Cardiac muscle cell (in vitro differentiated cells and primary cell): ENCODE measurements at regions not wholly inside any gene's neighbourhood (a gene's known extent, or its start where the extent isn't known, plus 50 kb on each side); places are given as distances from the start of the nearest gene placed in this dataset.
A peak's percentile ranks its signal among the peaks of the same experiment; 100 is the strongest.

Experiments
- DNase-seq, 2 donors: peaks; one replicate each; pipeline versions ENCODE4 v3.0.0 to v3.0.0-alpha.2; 2010 to 2017; ENCODE audit warnings: low read depth in 1 of 2, low spot score in 1 of 2
- H3K27ac ChIP-seq: fragments of 200-600 bp; sonication (generic); 2 replicates; pipeline ENCODE4 v1.5.1; 2016
- H3K27me3 ChIP-seq: fragments of 200-600 bp; sonication (generic); 2 replicates; pipeline ENCODE4 v1.6.0; 2016; ENCODE audit warnings: control low read depth
- H3K36me3 ChIP-seq: fragments of 200-600 bp; sonication (generic); 2 replicates; pipeline ENCODE4 v1.5.1; 2016; ENCODE audit warnings: control low read depth
- H3K4me1 ChIP-seq: fragments of 200-600 bp; sonication (generic); 2 replicates; pipeline ENCODE4 v1.8.1; 2017; ENCODE audit warnings: low read depth, mild to moderate bottlenecking, mixed run types
- H3K4me3 ChIP-seq: fragments of 200-600 bp; sonication (generic); 2 replicates; pipeline ENCODE4 v1.5.1; 2016; ENCODE audit warnings: mild to moderate bottlenecking
- H3K9me3 ChIP-seq: fragments of 200-600 bp; sonication (generic); 2 replicates; pipeline ENCODE4 v1.5.1; 2017; ENCODE audit warnings: low read depth, mild to moderate bottlenecking, control low read depth
- CTCF ChIP-seq: IDR thresholded peaks from 2 replicates; pipeline ENCODE4 v1.5.1; 2012; ENCODE audit warnings: low read depth, mild to moderate bottlenecking, low read length

GRCh38 chr2:167595021-167595420, 652.4 kb downstream of the STK39 start:
- H3K27ac ChIP-seq = no peak overlapping the region
- no peak for TF ChIP-seq CTCF
- no peaks in the 10 kb centered on the region for H3K36me3 ChIP-seq
- H3K4me1 ChIP-seq = peaks cover 14% of the 10 kb centered on the region
- no peaks in the 10 kb centered on the region for H3K9me3 ChIP-seq
- no peak overlapping the region for H3K4me3 ChIP-seq
- DNase-seq = no peak
- H3K27me3 ChIP-seq = no peaks in the 10 kb centered on the region

DNA sequence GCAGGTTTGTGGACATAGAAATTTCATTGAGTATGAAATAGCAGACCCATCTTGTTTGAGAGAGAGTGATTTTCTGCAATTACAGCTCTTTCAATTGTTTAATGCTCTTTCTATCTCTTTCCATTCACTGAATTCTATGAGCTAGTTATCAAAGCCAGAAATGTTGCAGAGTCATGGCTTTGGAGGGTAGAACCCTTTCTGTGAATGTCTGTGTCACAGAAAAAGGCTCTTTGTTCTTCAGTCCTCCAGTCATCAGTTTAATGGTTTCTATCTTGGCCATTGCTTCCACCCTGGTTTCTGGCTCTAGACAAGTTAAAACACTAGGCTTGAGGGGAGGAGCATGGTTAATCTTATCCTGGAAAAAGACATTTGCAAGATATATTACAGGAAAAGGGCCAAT, 655.0 kb downstream of the STK39 start:
- no peaks in the 10 kb centered on the region for H3K9me3 ChIP-seq
- H3K36me3 ChIP-seq = no peaks in the 10 kb centered on the region
- no peak overlapping the region for H3K4me3 ChIP-seq
- no peak for TF ChIP-seq CTCF
- no peak for DNase-seq
- H3K27me3 ChIP-seq = no peaks in the 10 kb centered on the region
- H3K27ac ChIP-seq = no peak overlapping the region
- peaks cover 14% of the 10 kb centered on the region for H3K4me1 ChIP-seq

- no peak for DNase-seq
- TF ChIP-seq CTCF = no peak
- Histone ChIP-seq H3K27me3 (no peaks in the 10 kb centered on the region), H3K36me3 (no peaks in the 10 kb centered on the region), H3K9me3 (no peaks in the 10 kb centered on the region), H3K4me3 (no peak overlapping the region), H3K27ac (no peak overlapping the region), H3K4me1 (peaks cover 23% of the 10 kb centered on the region)
These were observed 664.8 kb downstream of the STK39 start for GRCh38 chr2:167582619-167583018.

DNA sequence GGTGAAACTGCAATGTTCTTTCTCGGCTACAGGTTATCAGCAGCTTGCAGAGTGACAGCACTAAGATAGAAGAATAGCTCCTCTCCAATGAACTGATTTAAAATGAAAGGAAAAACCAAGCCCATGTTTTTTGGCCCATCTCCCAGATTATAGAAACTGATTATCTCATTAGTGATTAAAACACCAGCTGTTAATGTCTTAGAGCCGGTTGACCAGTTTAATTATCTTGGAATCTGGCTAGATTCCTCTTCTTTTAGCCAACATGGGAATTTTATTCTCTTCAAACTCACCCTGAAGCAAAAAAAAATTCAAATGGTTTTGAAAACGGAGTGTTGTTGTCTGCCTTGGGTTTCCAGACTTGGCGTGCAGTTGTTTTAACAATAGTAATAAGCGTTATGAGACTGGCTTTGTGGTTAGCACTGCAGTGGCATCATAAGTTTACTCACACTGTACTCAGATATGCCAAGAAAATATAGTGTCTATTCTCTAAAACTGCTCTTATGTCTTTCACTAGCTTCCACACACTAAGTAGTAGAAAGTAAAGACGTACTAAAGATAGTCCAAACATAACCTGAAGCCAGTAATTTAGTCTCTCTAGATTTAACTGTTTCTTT, 665.3 kb downstream of the STK39 start:
- H3K4me1 ChIP-seq = peaks cover 23% of the 10 kb centered on the region
- TF ChIP-seq CTCF = no peak
- DNase-seq = peak in 1 of 2 donors; percentile 4
- H3K36me3 ChIP-seq = no peaks in the 10 kb centered on the region
- no peak overlapping the region for H3K27ac ChIP-seq
- H3K9me3 ChIP-seq = no peaks in the 10 kb centered on the region
- no peaks in the 10 kb centered on the region for H3K27me3 ChIP-seq
- H3K4me3 ChIP-seq = no peak overlapping the region

DNA sequence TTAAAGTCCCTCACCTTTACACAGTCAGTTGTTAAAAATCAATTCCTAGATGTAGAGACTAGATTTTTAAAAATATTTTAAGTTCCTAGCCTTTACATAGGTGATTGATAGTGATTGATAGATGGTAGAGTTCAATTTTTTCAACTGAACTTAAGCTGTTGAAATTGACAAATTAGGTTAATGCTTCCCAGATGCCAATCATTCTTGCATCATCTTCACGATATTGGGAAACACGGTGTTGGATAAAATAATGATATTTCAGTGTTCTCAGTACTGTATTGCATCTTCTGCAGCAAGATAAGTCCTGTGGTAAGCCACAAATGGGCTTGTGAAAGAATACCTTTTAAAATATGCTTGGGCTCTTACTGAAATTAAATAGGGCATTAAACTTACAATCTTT, 667.6 kb downstream of the STK39 start:
- peak in 1 of 2 donors; percentile 4 for DNase-seq
- Histone ChIP-seq H3K27me3 (no peaks in the 10 kb centered on the region), H3K36me3 (no peaks in the 10 kb centered on the region), H3K4me1 (peaks cover 23% of the 10 kb centered on the region), H3K9me3 (no peaks in the 10 kb centered on the region), H3K4me3 (no peak overlapping the region), H3K27ac (no peak overlapping the region)
- no peak for TF ChIP-seq CTCF
